H9 (cell line): ENCODE measurements at regions not wholly inside any gene's neighbourhood (a gene's known extent, or its start where the extent isn't known, plus 50 kb on each side); places are given as distances from the start of the nearest gene placed in this dataset.

Source experiments
- DNase-seq: peaks from one replicate; pipeline ENCODE4 v3.0.0-alpha.2; 2017
- H2AFZ ChIP-seq: one replicate; pipeline ENCODE4 v1.6.1; 2013; ENCODE audit warnings: mild to moderate bottlenecking, low read length, control low read depth, moderate library complexity
- H2AK5ac ChIP-seq: 2 replicates; pipeline ENCODE4 v1.6.1; 2013; ENCODE audit warnings: low read length, control low read depth, mixed read lengths; ENCODE audit not compliant: insufficient read length
- H2BK120ac ChIP-seq: one replicate; pipeline ENCODE4 v1.6.1; 2013; ENCODE audit warnings: low read depth, mild to moderate bottlenecking, low read length, control low read depth, inconsistent platforms; ENCODE audit not compliant: poor library complexity, severe bottlenecking
- H2BK12ac ChIP-seq: 2 replicates; pipeline ENCODE4 v1.6.1; 2013; ENCODE audit warnings: low read length, control low read depth, mixed read lengths, low read depth; ENCODE audit not compliant: insufficient read length
- H2BK15ac ChIP-seq: 2 replicates; pipeline ENCODE4 v1.6.1; 2013; ENCODE audit warnings: low read depth, low read length, control low read depth
- H2BK20ac ChIP-seq: one replicate; pipeline ENCODE4 v1.6.1; 2013; ENCODE audit warnings: low read depth, mild to moderate bottlenecking, low read length, control low read depth, inconsistent platforms; ENCODE audit not compliant: poor library complexity, severe bottlenecking
- H2BK5ac ChIP-seq: 2 replicates; pipeline ENCODE4 v1.6.1; 2013; ENCODE audit warnings: low read length, control low read depth, mixed read lengths; ENCODE audit not compliant: insufficient read length
- H3K14ac ChIP-seq: 2 replicates; pipeline ENCODE4 v1.6.1; 2013; ENCODE audit warnings: low read length, control low read depth; ENCODE audit not compliant: insufficient read depth
- H3K18ac ChIP-seq: 2 replicates; pipeline ENCODE4 v1.6.1; 2013; ENCODE audit warnings: low read depth, mild to moderate bottlenecking, mixed read lengths, low read length, control low read depth; ENCODE audit not compliant: insufficient read length
- H3K23ac ChIP-seq: 2 replicates; pipeline ENCODE4 v1.6.1; 2013; ENCODE audit warnings: low read length, control low read depth, mixed read lengths, low read depth; ENCODE audit not compliant: insufficient read length
- H3K23me2 ChIP-seq: 2 replicates; pipeline ENCODE4 v1.6.1; 2013; ENCODE audit warnings: low read depth, mild to moderate bottlenecking, mixed read lengths, low read length, control low read depth; ENCODE audit not compliant: insufficient read length, poor library complexity, severe bottlenecking
- H3K27ac ChIP-seq: 2 replicates; pipeline ENCODE4 v1.5.1; 2013; ENCODE audit warnings: low read length, control low read depth, mixed read lengths, low read depth; ENCODE audit not compliant: insufficient read length
- H3K27me3 ChIP-seq: 2 replicates; pipeline ENCODE4 v1.6.1; 2013; ENCODE audit warnings: low read length, control low read depth, inconsistent platforms; ENCODE audit not compliant: insufficient read depth
- H3K4ac ChIP-seq: 2 replicates; pipeline ENCODE4 v1.6.1; 2013; ENCODE audit warnings: low read depth, mild to moderate bottlenecking, control low read depth, inconsistent platforms, low read length, moderate library complexity
- H3K4me1 ChIP-seq: 2 replicates; pipeline ENCODE4 v1.6.1; 2013; ENCODE audit warnings: low read length, control low read depth, inconsistent platforms; ENCODE audit not compliant: insufficient read depth
- H3K4me2 ChIP-seq: 2 replicates; pipeline ENCODE4 v1.6.1; 2013; ENCODE audit warnings: low read length, control low read depth, mixed read lengths; ENCODE audit not compliant: insufficient read length, insufficient read depth
- H3K56ac ChIP-seq: 2 replicates; pipeline ENCODE4 v1.6.1; 2013; ENCODE audit warnings: low read depth, mild to moderate bottlenecking, mixed read lengths, low read length, control low read depth; ENCODE audit not compliant: insufficient read length
- H3K79me1 ChIP-seq: 2 replicates; pipeline ENCODE4 v1.6.1; 2013; ENCODE audit warnings: low read depth, mild to moderate bottlenecking, moderate library complexity, low read length, control low read depth, inconsistent platforms; ENCODE audit not compliant: insufficient read depth, poor library complexity, severe bottlenecking
- H3K79me2 ChIP-seq: 2 replicates; pipeline ENCODE4 v1.6.1; 2013; ENCODE audit warnings: low read length, control low read depth, inconsistent platforms; ENCODE audit not compliant: insufficient read depth
- H3K9ac ChIP-seq: 2 replicates; pipeline ENCODE4 v1.6.1; 2013; ENCODE audit warnings: low read length, control low read depth, mixed read lengths; ENCODE audit not compliant: insufficient read length; ENCODE audit errors: extremely low read depth
- H3K9me3 ChIP-seq: one replicate; pipeline ENCODE4 v1.6.1; 2013; ENCODE audit warnings: low read depth, low read length, inconsistent platforms; ENCODE audit not compliant: control insufficient read depth
- H3T11ph ChIP-seq: one replicate; pipeline ENCODE4 v1.6.1; 2013; ENCODE audit warnings: mild to moderate bottlenecking, low read length, control low read depth, inconsistent platforms
- H4K20me1 ChIP-seq: one replicate; pipeline ENCODE4 v1.6.1; 2013; ENCODE audit not compliant: control insufficient read depth, insufficient read length, insufficient read depth
- H4K5ac ChIP-seq: 2 replicates; pipeline ENCODE4 v1.6.1; 2013; ENCODE audit warnings: low read depth, mild to moderate bottlenecking, mixed read lengths, low read length, control low read depth; ENCODE audit not compliant: insufficient read length
- H4K8ac ChIP-seq: replicated peaks from 2 replicates; pipeline ENCODE4 v1.6.1; 2013; ENCODE audit warnings: low read length, control low read depth, mixed read lengths, low read depth; ENCODE audit not compliant: insufficient read length
- H4K91ac ChIP-seq: 2 replicates; pipeline ENCODE4 v1.6.1; 2013; ENCODE audit warnings: low read depth, mild to moderate bottlenecking, moderate library complexity, mixed read lengths, low read length, control low read depth; ENCODE audit not compliant: insufficient read length
- H3K27ac Mint-ChIP-seq, 3 experiments: 2 replicates in 2 of 3; 3 replicates in 1 of 3; pipeline ENCODE4 v1.8.0; 2020 to 2021; ENCODE audit warnings: mixed read lengths in 3 of 3, mild to moderate bottlenecking in 1 of 3, moderate library complexity in 1 of 3
- H3K27me3 Mint-ChIP-seq: 2 replicates; pipeline ENCODE4 v1.8.0; 2021; ENCODE audit warnings: low read depth, mild to moderate bottlenecking, moderate library complexity, mixed read lengths
- H3K36me3 Mint-ChIP-seq, 3 experiments: 2 replicates in 2 of 3; 3 replicates in 1 of 3; pipeline ENCODE4 v1.8.0; 2020 to 2021; ENCODE audit warnings: low read depth in 3 of 3, mixed read lengths in 3 of 3; ENCODE audit not compliant: insufficient read depth in 1 of 3
- H3K4me1 Mint-ChIP-seq, 2 experiments: 2 replicates each; pipeline ENCODE4 v1.8.0; 2020; ENCODE audit warnings: mixed read lengths in 2 of 2
- H3K4me3 Mint-ChIP-seq, 2 experiments: 2 replicates in 1 of 2; 3 replicates in 1 of 2; pipeline ENCODE4 v1.8.0; 2020 to 2021; ENCODE audit warnings: mild to moderate bottlenecking in 2 of 2, mixed read lengths in 2 of 2, moderate library complexity in 1 of 2
- H3K9me3 Mint-ChIP-seq, 2 experiments: 2 replicates in 1 of 2; 3 replicates in 1 of 2; pipeline ENCODE4 v1.8.0; 2020; ENCODE audit warnings: mild to moderate bottlenecking in 2 of 2, mixed read lengths in 2 of 2, moderate library complexity in 1 of 2
- CTCF ChIP-seq: fragments of 200-600 bp; sonication (generic); conservative IDR thresholded peaks from 3 replicates; pipeline ENCODE4 v1.8.0; 2021; ENCODE audit warnings: antibody characterized with exemption, mild to moderate bottlenecking
- WGBS: extraction: QIAGEN DNeasy Blood & Tissue Kit; methylation state at CpG from one replicate; pipeline ENCODE4 v1.1.7; 2013; ENCODE audit warnings: missing lambda C conversion rate, low lambda C conversion rate, mixed read lengths; ENCODE audit not compliant: insufficient read length; ENCODE audit errors: extremely low coverage; 5-methylcytosine and 5-hydroxymethylcytosine counted together

- H4K5ac ChIP-seq: no peak overlapping the region
- no peaks in the 10 kb centered on the region for H3K79me1 ChIP-seq
- H3K9me3 ChIP-seq: no peaks in the 10 kb centered on the region
- no peaks in the 10 kb centered on the region for H3K23me2 ChIP-seq
- H3K27me3 ChIP-seq: no peaks in the 10 kb centered on the region
- H2BK5ac ChIP-seq: no peak overlapping the region
- H4K91ac ChIP-seq: no peak overlapping the region
- no peak overlapping the region for H3K27ac Mint-ChIP-seq
- H3K36me3 Mint-ChIP-seq: peaks cover 0 to 5% (median 0%) of the 10 kb centered on the region in 3 experiments; a peak in 1 of 7 replicates
- no peak overlapping the region for H3K4me3 Mint-ChIP-seq
- H3K27ac ChIP-seq: no peak overlapping the region
- no peaks in the 10 kb centered on the region for H3K4me1 Mint-ChIP-seq
- H3T11ph ChIP-seq: no peak overlapping the region
- DNase-seq: no peak
- no peak overlapping the region for H3K23ac ChIP-seq
- no peak overlapping the region for H3K4ac ChIP-seq
- no peak overlapping the region for H3K56ac ChIP-seq
- H3K4me2 ChIP-seq: no peak overlapping the region
- no peak overlapping the region for H2BK120ac ChIP-seq
- H4K20me1 ChIP-seq: no peaks in the 10 kb centered on the region
- no peak overlapping the region for H2AK5ac ChIP-seq
- no peak overlapping the region for H2BK12ac ChIP-seq
- no peaks in the 10 kb centered on the region for H3K79me2 ChIP-seq
- no peak overlapping the region for H3K14ac ChIP-seq
- peaks cover 0 to 3% of the 10 kb centered on the region in 2 experiments; a peak in 1 of 5 replicates for H3K9me3 Mint-ChIP-seq
- H3K9ac ChIP-seq: no peak overlapping the region
- TF ChIP-seq CTCF: no peak
- H3K27me3 Mint-ChIP-seq: no peaks in the 10 kb centered on the region
- no peak overlapping the region for H2AFZ ChIP-seq
- no CpG with 5 or more reads among the region's 3 CpGs for WGBS
- no peaks in the 10 kb centered on the region for H3K4me1 ChIP-seq
- H2BK20ac ChIP-seq: no peak overlapping the region
- H4K8ac ChIP-seq: no peak overlapping the region
- no peak overlapping the region for H3K18ac ChIP-seq
- no peak overlapping the region for H2BK15ac ChIP-seq
Observed at GRCh38 chr4:137923494-137923893, 318.7 kb downstream of the SLC7A11 start.
